B cell (primary cell): ENCODE measurements at regions not wholly inside any gene's neighbourhood (a gene's known extent, or its start where the extent isn't known, plus 50 kb on each side); places are given as distances from the start of the nearest gene placed in this dataset.

Experiments
- ATAC-seq: fragments of 200-7000 bp; cut with Tn5 transposase; one replicate; pipeline ENCODE4 v1.10.0; 2021; ENCODE audit warnings: low read depth, mild to moderate bottlenecking, moderate number of reproducible peaks, moderate library complexity
- CTCF ChIA-PET: fragments of 350-600 bp; sonication (Branson Sonifier 250); formaldehyde crosslinking; loops from one replicate; lab custom pipeline; 2021; ENCODE audit warnings: antibody characterized with exemption, inconsistent platforms; lab: Charles Lee
- POLR2A ChIA-PET: fragments of 350-600 bp; sonication (Branson Sonifier 250); formaldehyde crosslinking; loops from one replicate; lab custom pipeline; 2021; ENCODE audit warnings: antibody characterized with exemption; lab: Charles Lee
- DNase-seq: peaks from one replicate; pipeline ENCODE4 v3.0.0; 2013
- H2AFZ ChIP-seq: 2 replicates; pipeline ENCODE4 v1.6.1; 2012; ENCODE audit warnings: mild to moderate bottlenecking, low read depth, low read length; ENCODE audit not compliant: insufficient read depth, poor library complexity, severe bottlenecking
- H3K27ac ChIP-seq, 2 donors: 1 replicate in 1 of 2; 2 replicates in 1 of 2; pipeline ENCODE4 v1.5.1; 2012 to 2013; ENCODE audit warnings: low read length in 2 of 2, mild to moderate bottlenecking in 2 of 2, moderate library complexity in 1 of 2
- H3K27me3 ChIP-seq, 4 experiments: fragments of 200-600 bp in 1 of 4; sonication (generic) in 1 of 4; replicated peaks in 1 of 4; 1 replicate in 2 of 4; 2 replicates in 2 of 4; pipeline versions ENCODE4 v1.6.1 to v1.7.0; 2013 to 2016; ENCODE audit warnings: low read length in 3 of 4, mild to moderate bottlenecking in 2 of 4, mixed read lengths in 1 of 4, moderate library complexity in 1 of 4; ENCODE audit not compliant: insufficient read depth in 4 of 4, control insufficient read depth in 3 of 4; ENCODE audit errors: control extremely low read depth in 1 of 4
- H3K36me3 ChIP-seq, 2 experiments: replicated peaks in 1 of 2; 1 replicate in 1 of 2; 2 replicates in 1 of 2; pipeline versions ENCODE4 v1.6.1 to v1.7.1; 2013; ENCODE audit warnings: low read length in 1 of 2; ENCODE audit not compliant: insufficient read depth in 2 of 2, control insufficient read depth in 1 of 2; ENCODE audit errors: control extremely low read depth in 1 of 2, extremely low read depth in 1 of 2
- H3K4me1 ChIP-seq, 2 donors: fragments of 200-600 bp in 1 of 2; sonication (generic) in 1 of 2; 1 replicate in 1 of 2; 2 replicates in 1 of 2; pipeline versions ENCODE4 v1.5.1 to v1.6.1; 2013 to 2017; ENCODE audit warnings: low read length in 2 of 2; ENCODE audit not compliant: control insufficient read depth in 2 of 2, insufficient read depth in 2 of 2
- H3K4me2 ChIP-seq: replicated peaks from 2 replicates; pipeline ENCODE3; 2012; ENCODE audit warnings: mild to moderate bottlenecking, low read depth, low read length; ENCODE audit not compliant: poor library complexity, severe bottlenecking
- H3K4me3 ChIP-seq, 5 experiments: fragments of 200-600 bp in 1 of 5; sonication (generic) in 1 of 5; 1 replicate in 3 of 5; 2 replicates in 2 of 5; pipeline versions ENCODE4 v1.5.1 to v1.7.0; 2011 to 2016; ENCODE audit warnings: low read length in 4 of 5, mild to moderate bottlenecking in 4 of 5, low read depth in 2 of 5, control low read depth in 1 of 5, moderate library complexity in 1 of 5; ENCODE audit not compliant: insufficient read depth in 1 of 5; ENCODE audit errors: control extremely low read depth in 1 of 5, extremely low read depth in 1 of 5
- H3K79me2 ChIP-seq: fragments of 200-600 bp; sonication (generic); one replicate; pipeline ENCODE4 v1.6.0; 2016; ENCODE audit warnings: low read length; ENCODE audit not compliant: control insufficient read depth, insufficient read depth
- H3K9ac ChIP-seq: fragments of 200-600 bp; sonication (generic); 2 replicates; pipeline ENCODE4 v1.6.1; 2017; ENCODE audit warnings: mild to moderate bottlenecking, low read length, moderate library complexity
- H3K9me3 ChIP-seq, 3 donors: one replicate each; pipeline versions ENCODE4 v1.6.1 to v1.7.1; 2013; ENCODE audit warnings: low read length in 2 of 3; ENCODE audit not compliant: control insufficient read depth in 2 of 3, insufficient read depth in 1 of 3; ENCODE audit errors: control extremely low read depth in 1 of 3
- H4K20me1 ChIP-seq: 2 replicates; pipeline ENCODE4 v1.6.0; 2012; ENCODE audit warnings: mild to moderate bottlenecking, low read length; ENCODE audit not compliant: insufficient read depth, control insufficient read depth, poor library complexity, severe bottlenecking
- H3K27ac Mint-ChIP-seq: one replicate; pipeline ENCODE4 v1.8.0; 2021; ENCODE audit warnings: mixed read lengths
- H3K27me3 Mint-ChIP-seq: one replicate; pipeline ENCODE4 v1.8.0; 2021; ENCODE audit warnings: mixed read lengths
- H3K4me1 Mint-ChIP-seq: one replicate; pipeline ENCODE4 v1.8.0; 2021; ENCODE audit warnings: mixed read lengths
- H3K4me3 Mint-ChIP-seq: one replicate; pipeline ENCODE4 v1.8.0; 2021; ENCODE audit warnings: mixed read lengths
- H3K9me3 Mint-ChIP-seq: one replicate; pipeline ENCODE4 v1.8.0; 2022; ENCODE audit warnings: mixed read lengths; ENCODE audit not compliant: insufficient read depth
- CTCF ChIP-seq: fragments of 200-600 bp; IDR thresholded peaks from one replicate; pipeline ENCODE4 v1.8.0; 2022; ENCODE audit warnings: antibody characterized with exemption, mild to moderate bottlenecking
- EZH2 ChIP-seq: IDR thresholded peaks from 2 replicates; pipeline ENCODE4 v1.6.1; 2012; ENCODE audit warnings: borderline replicate concordance, low read depth, mild to moderate bottlenecking, moderate library complexity, low read length; ENCODE audit not compliant: insufficient read depth, poor library complexity, severe bottlenecking
- WGBS: methylation state at CpG from one replicate; pipeline ENCODE4 v1.1.5; 2013; ENCODE audit warnings: missing lambda C conversion rate; ENCODE audit not compliant: insufficient coverage; 5-methylcytosine and 5-hydroxymethylcytosine counted together
- intact Hi-C: fragments of 100-400 bp; cut with micrococcal nuclease; formaldehyde crosslinking; loops from one replicate; pipeline ENCODE4 v1.10.0; 2022

GRCh38 chr7:69517985-69518704, 80.1 kb upstream of the AUTS2 start:
- H2AFZ ChIP-seq, result no peak overlapping the region
- no peaks in the 10 kb centered on the region for H3K9me3 Mint-ChIP-seq
- no peaks in the 10 kb centered on the region for H3K4me1 ChIP-seq
- no peak overlapping the region for H3K27ac ChIP-seq
- H4K20me1 ChIP-seq, result no peaks in the 10 kb centered on the region
- no peaks in the 10 kb centered on the region for H3K4me1 Mint-ChIP-seq
- H3K27me3 Mint-ChIP-seq, result no peaks in the 10 kb centered on the region
- no peak overlapping the region for H3K4me3 ChIP-seq
- WGBS, result 94% methylated on average over 11 of the region's 14 CpGs
- no peak overlapping the region for H3K27ac Mint-ChIP-seq
- H3K36me3 ChIP-seq, result no peaks in the 10 kb centered on the region
- no peak overlapping the region for H3K4me3 Mint-ChIP-seq
- H3K9me3 ChIP-seq, result no peaks in the 10 kb centered on the region
- no peak for TF ChIP-seq CTCF
- no peak for TF ChIP-seq EZH2
- H3K4me2 ChIP-seq, result no peak overlapping the region
- no peak overlapping the region for H3K9ac ChIP-seq
- H3K79me2 ChIP-seq, result no peaks in the 10 kb centered on the region
- no peaks in the 10 kb centered on the region for H3K27me3 ChIP-seq
- CTCF ChIA-PET, result interaction anchor here (0.6 kb wide), 1 partner anchor 332 kb away, joined by 3 read pairs; no protein-coding TSS in a partner anchor
- no peak for DNase-seq
- intact Hi-C loops, result no loop called here
- ATAC-seq, result no peak
- POLR2A ChIA-PET, result no interaction called here

GRCh38 chr7:69518705-69519077, 79.6 kb upstream of the AUTS2 start:
- ChIA-PET CTCF (interaction anchor here (0.6 kb wide), 1 partner anchor 331 kb away, joined by 3 read pairs; no protein-coding TSS in a partner anchor), POLR2A (no interaction called here)
- no peak for DNase-seq
- no peak overlapping the region for H3K27ac ChIP-seq
- H3K9me3 ChIP-seq, result no peaks in the 10 kb centered on the region
- no peak for ATAC-seq
- H3K4me2 ChIP-seq, result no peak overlapping the region
- H3K4me3 ChIP-seq, result no peak overlapping the region
- H3K27me3 ChIP-seq, result no peaks in the 10 kb centered on the region
- no peak overlapping the region for H2AFZ ChIP-seq
- TF ChIP-seq EZH2 (no peak), CTCF (no peak)
- H4K20me1 ChIP-seq, result no peaks in the 10 kb centered on the region
- H3K9ac ChIP-seq, result no peak overlapping the region
- intact Hi-C loops, result no loop called here
- H3K4me3 Mint-ChIP-seq, result no peak overlapping the region
- H3K27ac Mint-ChIP-seq, result no peak overlapping the region
- H3K36me3 ChIP-seq, result no peaks in the 10 kb centered on the region
- no peaks in the 10 kb centered on the region for H3K4me1 ChIP-seq
- no peaks in the 10 kb centered on the region for H3K4me1 Mint-ChIP-seq
- WGBS, result 98% methylated on average over 4 of the region's 4 CpGs
- H3K79me2 ChIP-seq, result no peaks in the 10 kb centered on the region
- no peaks in the 10 kb centered on the region for H3K9me3 Mint-ChIP-seq
- H3K27me3 Mint-ChIP-seq, result no peaks in the 10 kb centered on the region
